NCI-H748 (cell line): ENCODE measurements at regions not wholly inside any gene's neighbourhood (a gene's known extent, or its start where the extent isn't known, plus 50 kb on each side); places are given as distances from the start of the nearest gene placed in this dataset.

Experiments used
- DNase-seq: peaks from one replicate; lab custom pipeline; 2025; ENCODE audit not compliant: unreplicated experiment; lab: John Stamatoyannopoulos, UW

DNA sequence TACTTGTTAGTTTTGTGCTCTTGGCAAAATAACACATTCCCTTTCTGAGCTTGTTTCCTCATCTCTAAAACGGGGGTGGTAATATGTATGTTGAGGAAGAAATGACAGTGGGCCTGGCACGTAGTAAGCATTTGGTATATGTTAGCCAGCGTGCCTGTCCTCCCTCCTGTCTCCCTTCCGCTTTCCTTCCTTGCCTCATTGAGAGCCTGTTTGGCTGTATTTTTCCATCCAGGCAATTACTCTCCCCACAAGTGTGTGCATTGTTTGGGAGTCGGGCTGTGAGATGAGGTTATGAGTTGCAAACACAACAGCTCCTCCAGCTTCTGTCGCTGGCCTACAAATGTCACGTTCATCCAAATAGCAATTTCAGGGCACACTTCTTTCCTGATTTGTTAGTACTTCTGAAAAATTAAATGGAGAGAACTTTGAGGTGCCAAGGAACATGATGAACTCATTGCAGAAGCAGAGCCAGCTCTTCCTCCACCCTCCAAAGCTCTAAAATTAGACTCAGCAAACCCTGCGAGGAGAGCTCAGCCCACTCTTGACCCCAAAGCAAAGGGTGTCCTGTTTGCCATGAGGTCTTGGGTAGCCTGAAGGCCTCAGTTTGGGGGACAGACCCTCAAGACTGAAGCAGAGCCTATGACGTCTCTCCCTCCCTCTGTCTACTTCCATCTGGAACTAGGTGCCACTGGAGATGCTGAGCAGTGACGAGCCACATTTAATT, 50.7 kb upstream of the TOX2 start:
- DNase-seq: no peak

DNA sequence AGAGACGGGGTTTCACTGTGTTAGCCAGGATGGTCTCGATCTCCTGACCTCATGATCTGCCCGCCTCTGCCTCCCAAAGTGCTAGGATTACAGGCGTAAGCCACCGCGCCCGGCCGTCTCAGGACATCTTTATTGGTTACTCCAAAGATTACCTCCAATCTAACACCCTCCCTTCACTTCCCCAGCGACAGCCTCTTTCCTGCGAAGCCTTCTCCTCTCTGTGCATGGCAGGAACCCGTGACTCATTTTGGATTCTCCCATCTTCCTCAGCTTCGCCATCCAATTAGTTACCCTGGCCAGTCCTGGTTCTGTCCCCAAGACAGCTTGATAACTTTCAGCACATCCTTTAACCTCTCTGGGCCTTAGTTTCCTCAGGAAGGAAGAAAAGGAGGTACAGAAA, 51.3 kb upstream of the TOX2 start:
- no peak for DNase-seq

DNA sequence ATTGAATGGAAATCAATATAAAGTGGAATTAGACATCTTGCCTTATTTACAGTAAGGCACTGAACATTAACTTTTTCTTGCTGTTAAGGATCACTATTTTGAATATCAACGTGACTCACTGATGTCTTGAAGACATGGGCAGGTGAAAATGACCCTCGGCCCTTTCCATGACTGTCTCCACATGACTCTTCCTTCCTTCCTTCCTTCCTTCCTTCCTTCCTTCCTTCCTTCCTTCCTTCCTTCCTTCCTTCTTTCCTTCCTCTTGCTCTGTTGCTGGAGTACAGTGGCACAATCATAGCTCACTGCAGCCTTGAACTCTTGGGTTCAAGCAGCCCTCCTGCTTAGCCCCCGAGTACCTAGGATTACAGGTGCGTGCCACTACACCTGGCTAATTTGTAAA, 52.2 kb upstream of the TOX2 start:
- DNase-seq: no peak

DNA sequence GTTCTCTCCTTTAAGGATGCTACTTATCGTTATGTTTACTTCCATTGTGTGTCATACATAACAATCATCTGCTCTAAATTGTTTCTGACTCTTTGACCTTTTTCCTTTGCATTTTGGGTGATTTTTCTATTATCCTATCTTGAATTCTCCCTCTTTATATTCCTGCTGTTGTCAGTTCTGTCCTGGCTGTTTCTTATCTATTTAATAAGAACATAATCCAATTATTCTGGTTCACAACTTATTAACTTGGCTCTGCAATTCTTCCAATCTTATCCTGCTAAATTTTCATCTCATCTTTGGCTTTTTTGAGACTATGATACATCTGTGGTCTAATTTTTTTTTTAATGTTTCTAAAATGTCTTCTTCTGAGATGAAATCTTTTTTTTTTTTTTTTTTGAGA, 54.7 kb upstream of the TOX2 start:
- DNase-seq: no peak

DNA sequence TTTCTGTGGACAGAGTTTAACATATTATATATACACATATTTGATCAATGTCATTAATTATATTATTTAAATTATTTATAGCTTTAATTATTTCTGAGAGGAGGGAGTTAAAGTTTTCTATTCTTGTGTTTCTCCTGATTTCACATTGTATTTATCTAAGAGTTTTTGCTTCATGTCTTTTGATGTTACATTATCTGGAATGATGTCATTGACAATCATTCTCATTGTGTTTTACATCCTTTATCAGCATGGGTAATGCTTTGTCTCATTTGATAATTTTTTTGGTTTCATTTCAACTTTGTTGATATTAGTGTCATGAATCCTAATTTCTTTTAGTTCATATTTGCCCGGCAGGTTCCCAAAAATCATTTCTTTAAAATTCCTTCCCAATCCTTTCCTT, 56.7 kb upstream of the TOX2 start:
- no peak for DNase-seq

DNA sequence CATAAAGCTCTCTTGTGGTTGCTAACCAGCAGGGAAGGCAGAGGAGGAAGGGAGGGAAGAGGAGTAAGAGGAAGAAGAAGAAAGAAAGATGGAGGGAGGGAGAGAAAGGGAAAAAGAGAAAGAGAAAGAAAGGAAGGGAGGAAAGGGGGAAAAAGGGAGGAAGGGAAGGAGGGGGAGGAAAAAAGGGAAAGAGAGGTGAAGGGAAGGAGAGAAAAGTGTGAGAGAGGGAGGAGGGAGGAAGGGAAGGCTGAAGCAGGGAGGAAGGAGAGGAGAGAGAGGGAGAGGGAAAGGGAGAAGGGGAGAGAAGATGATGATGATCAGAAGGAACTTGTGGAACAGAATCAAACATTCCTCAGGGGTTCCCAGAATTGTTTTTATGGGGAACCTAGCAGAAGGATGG, 57.5 kb upstream of the TOX2 start:
- DNase-seq: no peak

DNA sequence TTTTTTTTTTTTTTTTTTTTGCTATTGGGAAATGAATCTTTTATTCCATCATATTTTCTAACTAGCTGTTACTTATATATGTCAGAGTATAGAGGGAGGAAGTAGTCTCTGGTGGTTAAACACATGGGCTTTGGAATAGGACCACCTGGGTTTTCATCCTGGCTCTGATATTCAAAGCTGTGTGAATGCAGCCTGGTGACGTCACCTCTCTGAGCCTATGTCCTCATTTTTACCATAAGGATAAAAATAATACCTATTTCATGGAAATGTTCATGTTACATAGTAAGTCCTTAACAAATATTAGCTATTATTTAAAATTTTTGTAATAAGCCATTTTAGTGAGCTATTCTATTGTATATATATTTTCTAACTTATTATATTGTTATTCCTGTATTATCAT, 58.8 kb upstream of the TOX2 start:
- no peak for DNase-seq

DNA sequence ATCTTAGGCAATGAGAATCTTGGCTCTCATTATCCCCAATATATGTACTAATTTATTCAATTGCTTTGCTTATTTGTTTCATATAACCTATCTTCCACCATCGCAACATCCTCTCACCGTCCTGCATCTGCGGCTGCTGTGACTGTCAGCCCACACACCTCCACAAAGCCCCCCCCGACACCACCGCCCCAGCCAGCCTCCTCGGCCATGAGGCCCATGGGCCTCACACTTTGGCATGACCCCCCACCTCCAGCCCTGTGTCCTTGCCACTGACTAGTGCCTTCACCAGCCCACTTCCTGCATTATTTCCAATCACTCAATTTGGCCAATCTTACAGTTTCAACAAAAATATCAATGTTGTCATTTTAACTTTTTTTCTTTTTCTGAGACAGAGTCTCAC, 60.7 kb upstream of the TOX2 start:
- DNase-seq: no peak

DNA sequence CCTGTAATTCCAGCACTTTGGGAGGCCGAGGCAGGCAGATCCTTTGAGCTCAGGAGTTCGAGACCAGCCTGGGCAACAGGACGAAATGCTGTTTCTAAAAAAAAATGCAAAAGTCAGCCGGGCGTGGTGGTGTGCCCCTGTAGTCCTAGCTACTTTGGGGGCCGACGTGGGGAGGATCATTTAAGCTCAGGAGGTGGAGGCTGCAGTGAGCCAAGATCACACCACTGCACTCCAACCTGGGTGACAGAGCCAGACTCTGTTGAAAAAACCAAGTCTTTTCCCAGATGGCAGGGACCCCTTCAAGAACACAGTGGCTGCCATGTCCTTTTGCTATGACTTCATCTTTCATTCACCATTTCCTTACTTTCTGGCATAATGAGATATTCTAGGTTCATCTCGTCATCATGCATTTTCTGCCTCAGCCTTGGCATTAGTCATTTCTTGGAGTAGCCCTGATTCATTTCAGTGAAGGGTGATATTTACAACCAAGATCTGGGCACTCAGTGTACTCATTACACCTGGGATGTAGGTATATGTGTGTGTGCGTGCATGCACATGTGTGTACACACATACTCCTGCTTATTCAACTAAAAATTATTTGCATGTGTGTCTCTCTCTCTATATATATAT, 61.4 kb upstream of the TOX2 start:
- DNase-seq: no peak

DNA sequence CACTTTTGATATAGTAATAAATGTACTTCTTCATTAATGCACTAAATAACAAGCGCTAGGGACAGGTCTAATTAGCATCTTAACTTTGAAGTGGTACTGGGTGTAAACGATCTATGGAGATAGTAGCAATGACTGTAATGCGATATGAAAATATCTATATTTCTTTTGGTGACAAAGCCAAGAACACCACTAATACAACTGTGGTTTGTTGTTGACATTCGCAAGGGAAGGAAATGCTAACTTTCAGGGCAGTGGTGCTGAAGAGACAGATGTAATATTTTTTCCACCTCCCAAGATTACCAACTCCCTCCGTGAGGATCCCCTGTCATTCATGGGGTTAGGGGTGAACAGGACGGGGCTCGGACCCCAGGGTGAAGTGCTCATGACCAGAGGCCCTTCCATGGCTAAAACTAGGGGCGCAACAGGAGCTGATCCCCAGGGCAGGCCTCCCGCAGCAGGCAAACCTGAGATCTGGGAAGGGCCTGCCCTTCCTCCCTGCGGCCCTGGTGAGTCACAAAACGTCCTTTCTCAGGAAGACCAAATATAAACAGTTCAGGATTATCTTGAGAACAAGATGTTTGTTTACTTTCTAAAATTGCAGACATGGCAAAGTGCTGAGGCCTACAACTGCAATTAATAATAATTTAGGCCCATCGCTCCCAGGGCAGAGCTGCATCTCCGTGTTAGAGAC, 65.0 kb upstream of the TOX2 start:
- DNase-seq: no peak

DNA sequence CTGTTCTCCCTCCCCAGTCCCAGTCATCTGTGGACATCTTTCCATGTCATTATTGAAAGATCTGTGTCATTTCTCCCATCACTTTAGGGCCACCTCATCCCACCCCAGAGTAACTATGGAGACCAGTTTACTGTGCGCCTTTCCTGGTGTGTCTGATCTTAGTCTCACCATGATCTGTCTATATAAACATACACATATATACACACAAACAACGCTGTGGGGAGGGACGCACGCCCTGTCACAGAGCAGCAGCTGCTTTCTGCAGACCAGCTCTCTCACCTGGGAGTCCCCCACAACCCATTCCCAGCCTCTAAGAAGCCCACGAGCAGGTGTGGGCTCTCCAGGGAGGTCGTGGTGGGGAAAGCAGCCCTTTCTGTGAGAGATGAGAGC, 68.1 kb upstream of the TOX2 start:
- no peak for DNase-seq

DNA sequence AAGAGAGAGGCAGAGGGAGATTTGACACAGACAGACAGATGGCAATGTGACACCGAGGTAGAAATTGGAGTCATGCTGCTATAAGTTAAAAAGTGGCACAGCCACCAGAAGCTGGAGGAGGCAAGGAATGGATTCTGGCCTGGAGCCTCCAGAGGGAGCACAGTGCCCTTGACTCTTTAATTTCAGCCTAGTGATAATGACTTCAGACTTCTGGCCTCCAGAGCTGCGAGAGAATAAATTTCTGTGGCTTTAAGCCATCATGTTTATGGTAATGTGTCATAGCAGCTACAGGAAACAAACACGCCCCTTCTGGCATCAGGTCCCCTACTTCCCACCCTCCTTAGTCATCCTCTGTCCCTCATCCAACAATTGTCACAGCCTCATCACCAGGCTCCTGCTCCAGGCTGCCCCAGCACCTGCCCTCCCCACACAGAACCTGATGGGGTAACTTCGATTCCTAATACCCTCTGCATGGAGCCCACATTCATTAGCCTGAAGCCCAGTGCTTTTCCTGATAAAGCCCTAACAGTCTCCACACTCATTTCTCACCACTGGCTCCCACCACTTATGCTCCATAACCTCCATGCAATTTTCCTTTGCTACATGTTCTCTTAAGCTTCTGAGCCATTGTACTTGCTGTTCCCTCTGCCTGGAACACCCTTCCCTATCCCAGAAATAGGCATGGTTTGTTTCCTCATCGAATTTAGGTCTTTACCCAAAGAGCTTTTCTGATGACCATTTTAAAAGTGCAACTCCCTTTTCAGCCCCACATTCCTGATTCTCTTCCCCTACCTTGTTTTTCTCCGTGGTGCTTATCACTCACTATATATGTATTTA, 69.7 kb upstream of the TOX2 start:
- peak; percentile 15 for DNase-seq

DNA sequence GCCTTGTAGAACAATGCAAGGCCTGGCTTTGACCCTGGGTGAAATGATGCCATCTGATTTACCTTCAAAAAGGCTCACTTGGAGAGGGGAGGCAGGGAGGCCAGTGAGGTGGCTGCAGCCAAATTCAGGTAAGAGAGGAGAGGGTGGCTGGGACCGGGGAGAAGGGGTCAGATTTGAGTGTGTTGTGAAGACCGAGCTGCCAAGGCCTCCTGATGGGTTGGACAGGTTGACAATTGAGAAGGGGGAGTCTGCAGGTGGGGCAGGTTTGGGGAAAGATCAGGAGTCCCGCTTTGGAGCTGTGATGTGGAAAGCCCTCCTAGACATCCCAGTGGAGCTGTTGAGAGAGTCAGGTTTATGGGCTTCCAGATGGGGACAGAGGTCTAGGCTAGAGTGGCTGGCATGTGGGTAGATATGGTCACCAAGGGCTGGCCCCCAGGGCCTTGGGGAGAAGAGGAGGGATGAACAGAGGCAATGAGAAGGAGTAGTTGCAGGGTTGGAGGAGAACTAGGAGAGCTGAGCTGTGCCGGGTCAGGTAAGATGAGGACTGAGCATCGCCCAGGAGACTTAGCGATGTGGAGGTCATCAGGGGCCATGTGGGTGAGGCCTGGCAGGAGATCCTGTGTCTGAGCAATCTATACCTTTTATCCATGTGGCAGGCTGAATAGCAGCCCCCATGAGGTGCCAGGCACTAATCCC, 70.5 kb upstream of the TOX2 start:
- DNase-seq: no peak

DNA sequence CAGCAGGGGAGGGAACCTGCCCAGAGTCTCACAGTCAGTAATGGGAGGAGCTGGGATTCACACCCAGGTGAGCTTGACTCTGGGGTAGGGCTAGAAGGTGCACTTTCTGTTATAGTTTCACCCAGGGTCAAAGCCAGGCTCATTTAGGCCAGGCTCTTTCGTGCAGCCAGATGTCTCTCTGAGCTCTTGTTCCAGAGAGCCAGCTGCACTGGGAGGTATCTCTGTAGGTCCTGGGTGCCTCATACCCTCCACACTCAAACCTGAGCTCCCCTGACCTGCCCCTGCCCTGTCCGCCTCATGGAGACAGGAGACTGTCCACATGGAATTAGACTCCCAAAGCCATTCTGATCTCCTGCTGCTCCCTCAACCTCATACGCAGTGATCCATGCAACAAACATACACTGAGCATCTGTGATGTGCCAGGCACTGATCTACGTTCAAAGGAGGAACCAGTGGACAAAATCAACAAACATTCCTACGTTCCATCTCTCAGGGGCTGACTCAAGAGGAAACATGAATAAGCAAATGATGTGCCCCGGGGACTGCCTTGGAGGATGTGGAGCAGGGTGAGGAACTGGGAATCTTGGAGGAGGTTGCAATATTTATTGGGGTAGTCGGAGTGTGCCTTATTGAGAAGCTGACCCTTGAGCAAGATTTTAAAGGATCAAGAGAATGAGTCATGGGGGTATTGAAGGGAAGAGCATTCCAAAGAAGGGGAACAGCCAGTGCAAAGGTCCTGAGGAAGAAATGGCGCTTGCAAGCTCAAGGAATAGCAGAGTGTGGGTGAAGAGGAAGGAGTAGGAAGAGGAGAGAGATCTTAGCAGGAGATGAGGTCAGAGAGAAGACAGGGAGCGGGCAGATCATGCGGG, 71.3 kb upstream of the TOX2 start:
- no peak for DNase-seq

DNA sequence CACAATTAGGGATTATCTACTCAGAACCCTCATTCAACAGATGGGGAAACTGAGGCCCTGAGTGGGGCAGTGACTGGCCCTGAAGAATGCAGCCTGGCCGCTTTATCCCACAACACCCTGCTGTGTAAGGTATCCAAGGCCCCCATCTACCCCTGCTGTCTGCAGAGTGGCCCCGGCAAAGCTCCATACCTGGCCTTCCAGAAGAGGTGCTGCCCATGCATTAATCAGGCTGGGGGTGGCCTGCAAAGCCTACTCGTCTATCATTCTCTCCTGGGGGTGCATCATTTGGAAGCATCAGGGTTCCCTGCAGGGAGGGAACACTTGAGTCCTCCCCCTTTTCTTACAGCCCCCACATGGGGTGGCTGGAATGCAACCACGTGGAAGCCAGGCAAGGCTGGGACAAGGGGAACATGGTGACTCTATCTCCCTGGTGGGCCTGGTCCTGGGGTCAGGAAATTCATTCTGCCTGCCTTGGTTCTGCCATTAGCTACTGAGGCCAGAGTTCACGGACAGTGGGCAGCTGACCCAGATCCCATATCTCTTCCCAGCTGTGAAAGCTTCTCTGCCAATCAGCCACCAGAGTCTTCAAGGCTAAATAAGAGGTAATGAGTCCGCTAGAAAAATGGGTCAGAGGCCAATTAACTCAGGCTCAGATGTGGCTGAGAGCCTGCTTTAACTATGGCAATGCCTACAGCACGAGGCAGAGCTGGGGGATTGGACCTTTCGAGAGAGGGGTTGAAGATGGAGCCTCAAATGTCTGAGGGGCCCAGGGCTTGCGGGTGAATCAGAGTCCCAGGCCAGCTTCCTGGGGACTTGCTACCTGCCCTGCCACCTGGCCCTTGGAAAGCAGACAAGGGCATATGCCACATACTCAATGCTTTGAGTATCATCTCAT, 72.3 kb upstream of the TOX2 start:
- no peak for DNase-seq

DNA sequence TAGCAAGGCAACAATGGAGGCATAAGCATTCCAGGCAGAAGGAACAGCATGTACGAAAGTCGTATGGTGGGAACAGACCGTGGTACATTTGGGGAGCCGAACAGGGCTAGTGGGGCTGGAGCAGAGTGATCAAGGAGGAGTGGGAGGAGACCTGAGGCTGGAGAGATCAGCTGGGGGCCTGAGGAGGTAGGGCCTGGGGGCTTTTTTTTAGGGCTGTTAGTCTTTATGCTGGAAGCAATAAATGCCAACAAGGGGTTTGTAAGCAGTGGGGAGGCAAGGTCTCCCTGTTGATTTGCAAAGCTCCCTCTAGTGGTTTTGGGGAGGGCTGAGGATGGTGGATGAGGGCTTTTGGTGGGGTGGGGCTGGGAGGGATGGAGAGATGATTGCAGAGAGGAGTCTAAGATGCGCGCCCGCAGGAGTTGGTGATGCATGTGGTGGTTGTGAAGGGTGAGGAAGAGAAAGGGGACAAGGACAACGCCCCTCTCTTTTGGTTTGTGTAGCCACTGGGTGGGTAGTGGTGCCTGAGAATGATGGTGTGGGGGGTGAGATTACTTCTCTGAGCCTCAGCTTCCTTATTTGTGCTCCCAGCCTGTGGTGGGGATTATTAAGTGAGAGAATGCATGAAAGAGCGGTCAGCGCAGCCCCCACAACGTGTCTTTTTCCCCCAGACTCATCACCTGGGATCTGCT, 74.1 kb upstream of the TOX2 start:
- peak; percentile 19 for DNase-seq

DNA sequence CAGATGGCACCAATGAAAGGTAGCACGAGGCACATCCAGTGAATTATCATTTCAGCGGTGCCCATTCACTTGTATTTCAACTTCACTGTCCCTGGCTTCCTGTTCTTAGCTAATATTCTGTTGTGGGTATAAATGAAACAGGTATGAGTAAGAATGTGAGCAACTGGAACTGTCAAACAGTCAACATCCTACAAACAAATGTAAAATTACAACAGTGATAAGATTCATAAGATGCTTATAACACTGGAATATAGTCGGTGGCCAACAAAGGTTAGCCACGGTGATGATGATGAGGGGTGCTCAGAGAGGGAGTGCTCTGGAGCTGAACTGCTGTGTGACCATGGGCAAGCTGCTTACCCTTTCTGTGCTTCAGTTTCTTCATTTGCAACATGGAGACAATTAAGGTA, 74.9 kb upstream of the TOX2 start:
- no peak for DNase-seq

DNA sequence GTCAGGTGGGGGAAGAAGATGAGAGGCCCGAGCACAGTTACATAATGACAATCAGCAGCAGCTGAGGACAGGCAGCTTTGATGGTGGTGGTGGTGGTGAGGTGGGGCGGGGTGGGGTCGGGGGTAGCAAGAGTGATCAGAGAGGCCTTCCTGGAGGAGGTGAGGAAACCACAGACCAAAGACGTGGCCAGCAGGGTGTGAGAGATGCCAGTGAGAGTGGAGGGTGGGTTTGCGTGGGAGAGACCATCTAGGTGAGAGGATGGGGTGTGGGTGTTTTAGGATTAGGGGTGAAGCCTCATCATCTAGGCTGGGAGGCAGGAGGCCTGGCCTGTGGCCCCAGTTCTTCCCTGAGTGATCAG, 76.0 kb upstream of the TOX2 start:
- no peak for DNase-seq
